Stimulated activated CD4-positive, alpha-beta T cell treated with anti-CD3 and anti-CD28 coated beads, Interleukin-12 subunit alpha, Interleukin-12 subunit beta, amount 100 ng/mL, for 24 hours (primary cell): ENCODE measurements at regions not wholly inside any gene's neighbourhood (a gene's known extent, or its start where the extent isn't known, plus 50 kb on each side); places are given as distances from the start of the nearest gene placed in this dataset.
"Not testable (repeated sequence)": the region's sequence is repeated elsewhere in the genome, so short reads cannot be mapped to it uniquely, and the experiment has no call there.

Source experiments
- DNase-seq, 2 experiments: peaks; one replicate each; pipeline ENCODE4 v3.0.0-alpha.2; 2020; ENCODE audit warnings: low read depth in 2 of 2

DNA sequence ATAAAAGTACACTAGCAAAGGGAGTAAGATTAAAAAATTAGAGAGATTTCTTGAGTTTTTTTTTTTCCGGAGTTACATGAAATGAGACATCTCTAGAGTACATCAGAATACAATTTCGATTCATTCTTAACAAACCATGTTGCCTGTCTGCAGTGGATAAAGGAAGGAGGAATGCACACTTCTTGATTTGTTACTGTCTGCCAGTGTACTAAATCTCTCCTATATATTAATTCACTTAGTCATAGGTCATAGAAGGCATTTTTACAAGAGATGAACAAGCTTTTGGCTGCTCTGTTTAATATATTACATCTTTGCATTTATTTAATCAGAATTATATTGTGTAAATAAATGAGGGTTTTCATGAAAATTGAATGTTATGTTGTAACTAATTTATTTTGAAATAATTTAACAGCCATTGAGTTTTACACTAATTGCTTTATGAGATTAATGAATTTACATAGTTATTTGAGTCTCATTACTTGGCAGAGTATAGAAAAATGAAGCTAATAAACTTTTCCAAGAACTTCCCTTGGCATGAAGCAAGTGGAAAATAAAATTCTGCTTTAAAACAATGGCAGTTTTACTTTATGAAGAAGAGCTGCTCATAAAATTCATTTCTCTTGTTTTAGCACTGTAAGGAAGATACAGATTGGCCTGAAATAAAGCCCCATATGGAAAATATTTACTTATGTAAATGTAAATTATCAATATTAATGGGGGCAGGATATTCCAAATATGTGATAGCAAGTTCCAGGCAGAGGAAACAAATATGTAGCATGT is 1284.7 kb downstream of the BRINP3 start:
- DNase-seq: no peak

GRCh38 chr1:189205863-189206262 is 1271.8 kb downstream of the BRINP3 start:
- DNase-seq: no peak

DNA sequence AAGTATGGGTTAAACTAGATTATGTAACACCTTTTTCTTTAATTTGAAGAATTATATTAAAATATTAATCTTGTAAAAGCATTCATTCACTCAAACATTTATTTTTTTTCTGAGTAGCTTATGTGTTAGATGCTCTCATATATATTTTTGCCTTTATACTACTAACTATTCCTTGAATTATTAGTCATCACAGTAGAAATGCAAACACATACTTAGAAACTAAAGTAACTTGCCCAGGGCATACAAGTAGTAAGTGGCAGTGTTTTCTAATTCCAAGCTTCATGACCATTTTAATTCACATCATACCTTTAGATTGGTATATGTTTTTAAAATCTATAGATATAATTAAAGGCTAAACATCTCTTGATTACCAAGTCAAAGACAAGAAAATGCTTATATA is 1271.0 kb downstream of the BRINP3 start:
- no peak for DNase-seq

GRCh38 chr1:189211742-189212141 is 1265.9 kb downstream of the BRINP3 start:
- no peak for DNase-seq

DNA sequence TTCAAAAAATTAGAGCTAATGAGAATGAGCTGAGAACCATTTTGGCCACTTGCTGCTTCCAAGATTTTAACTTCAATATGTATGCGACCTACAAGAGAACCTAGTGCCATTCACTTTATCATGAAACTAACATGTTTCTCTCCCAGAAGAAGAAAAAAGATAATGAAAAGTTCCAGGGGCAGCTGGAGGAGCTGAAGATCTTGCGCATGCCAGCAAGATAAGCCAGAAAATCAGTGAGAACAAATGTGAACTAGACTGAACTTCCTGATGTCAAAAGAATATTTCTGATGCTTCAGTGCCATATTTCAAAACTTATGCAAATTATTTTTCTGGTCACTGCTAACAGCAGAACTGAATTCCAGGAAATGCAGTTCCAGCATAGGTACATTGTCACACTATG is 1265.1 kb downstream of the BRINP3 start:
- no peak for DNase-seq

DNA sequence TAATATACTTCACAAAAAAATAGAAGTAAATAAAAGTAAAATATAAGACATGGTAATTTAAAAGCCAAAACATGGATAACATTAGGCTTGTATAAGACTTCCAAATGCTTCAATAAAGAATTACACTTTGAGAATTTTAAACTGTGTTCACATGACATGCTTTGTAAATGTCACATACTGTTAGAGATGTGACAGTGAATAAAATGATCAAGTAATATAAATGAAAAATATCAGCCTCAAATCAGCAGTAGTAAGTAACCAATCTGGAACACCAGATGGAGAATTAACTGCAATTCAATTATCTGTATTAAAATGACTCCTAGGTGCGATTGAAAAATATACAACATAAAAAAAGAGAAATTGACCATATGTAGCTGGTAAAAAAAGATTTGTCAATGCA is 1260.8 kb downstream of the BRINP3 start:
- no peak for DNase-seq

DNA sequence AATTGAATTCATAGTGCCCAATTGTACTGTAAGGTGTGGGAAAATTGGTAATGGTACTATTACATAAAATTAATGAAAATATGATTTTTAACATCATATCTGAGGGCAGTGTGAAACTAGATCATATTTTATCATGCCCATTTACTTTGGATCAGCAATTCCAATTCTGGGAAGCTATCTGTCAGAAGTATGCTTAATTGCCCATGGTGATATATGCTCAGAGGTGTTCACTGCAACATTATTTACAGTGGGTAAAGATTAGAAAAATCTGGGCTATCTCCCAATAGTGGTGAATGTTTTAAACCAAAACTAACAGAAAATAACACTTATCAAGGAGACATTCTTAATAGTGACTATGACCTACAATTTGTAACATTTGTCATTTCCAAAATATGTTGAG is 1260.0 kb downstream of the BRINP3 start:
- DNase-seq: no peak

- no peak for DNase-seq
These were observed 1256.9 kb downstream of the BRINP3 start for GRCh38 chr1:189220750-189221149.

DNA sequence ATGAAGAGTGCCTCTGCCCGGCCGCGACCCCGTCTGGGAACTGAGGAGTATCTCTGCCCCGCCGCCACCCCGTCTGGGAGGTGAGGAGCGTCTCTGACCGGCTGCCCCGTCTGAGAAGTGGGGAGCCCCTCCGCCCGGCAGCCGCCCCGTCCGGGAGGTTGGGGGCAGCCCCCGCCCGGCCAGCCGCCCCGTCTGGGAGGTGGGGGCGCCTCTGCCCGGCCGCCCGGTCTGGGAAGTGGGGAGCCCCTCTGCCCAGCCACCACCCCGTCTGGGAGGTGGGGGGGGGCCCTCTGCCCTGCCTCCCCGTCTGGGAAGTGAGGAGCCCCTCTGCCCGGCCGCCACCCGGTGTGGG is 1251.9 kb downstream of the BRINP3 start:
- not testable (repeated sequence) for DNase-seq

GRCh38 chr1:189226779-189227178 is 1250.9 kb downstream of the BRINP3 start:
- no peak for DNase-seq

GRCh38 chr1:189237008-189237407 is 1240.7 kb downstream of the BRINP3 start:
- DNase-seq: no peak

DNA sequence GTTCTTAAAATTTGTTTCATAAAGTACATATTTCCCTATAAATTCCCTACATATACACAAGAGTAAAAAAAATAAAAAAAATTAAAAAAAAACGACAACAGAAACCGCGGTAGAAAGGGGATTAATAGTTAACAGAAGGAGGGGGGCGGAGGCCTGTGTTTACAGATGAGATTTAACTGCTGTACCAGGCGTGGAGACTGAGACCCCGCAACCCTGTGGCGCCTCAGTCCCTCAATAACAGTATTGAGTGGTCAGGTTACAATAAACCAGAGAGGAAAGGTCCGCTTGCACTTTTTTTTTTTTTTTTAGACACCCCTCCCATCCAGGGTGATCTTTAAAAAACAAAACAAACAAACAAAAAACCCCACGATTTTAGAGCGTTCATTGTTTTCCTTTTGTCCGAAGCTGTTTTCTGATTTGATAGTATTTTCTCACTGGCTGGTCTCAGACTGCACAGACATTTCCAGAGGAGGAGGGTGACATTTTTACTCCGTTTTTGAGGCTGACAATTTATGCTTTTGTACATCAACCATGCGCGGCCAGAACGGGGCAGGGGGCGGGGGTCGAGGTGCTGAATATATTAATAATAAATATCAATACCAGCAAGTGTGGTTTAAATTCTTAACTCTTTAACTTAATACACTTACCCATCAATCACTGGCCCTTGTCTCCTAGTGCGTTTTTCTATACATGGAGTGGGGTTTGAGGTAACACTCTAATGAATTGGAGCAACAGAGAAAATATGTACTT is 1223.9 kb downstream of the BRINP3 start:
- no peak for DNase-seq

GRCh38 chr1:189261128-189261527 is 1216.5 kb downstream of the BRINP3 start:
- DNase-seq: not testable (repeated sequence)

GRCh38 chr1:189269011-189269410 is 1208.7 kb downstream of the BRINP3 start:
- no peak for DNase-seq

DNA sequence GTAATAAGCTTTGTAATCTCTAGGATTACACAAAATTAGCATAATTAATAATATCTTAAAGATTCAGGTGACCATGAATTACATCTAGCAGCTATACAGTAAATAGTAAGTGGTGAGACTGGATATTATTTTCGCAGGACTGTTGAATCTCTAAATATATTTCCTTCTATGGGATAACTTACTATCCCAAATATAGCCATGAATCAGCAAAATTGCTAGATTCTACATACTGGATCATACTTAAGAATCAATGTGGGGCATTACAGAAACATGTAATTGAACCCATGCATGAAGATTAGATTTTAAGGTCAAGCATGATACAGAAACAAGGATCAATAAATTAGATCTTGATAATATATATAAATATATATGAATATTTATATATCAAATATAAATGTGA is 1203.4 kb downstream of the BRINP3 start:
- DNase-seq: no peak

DNA sequence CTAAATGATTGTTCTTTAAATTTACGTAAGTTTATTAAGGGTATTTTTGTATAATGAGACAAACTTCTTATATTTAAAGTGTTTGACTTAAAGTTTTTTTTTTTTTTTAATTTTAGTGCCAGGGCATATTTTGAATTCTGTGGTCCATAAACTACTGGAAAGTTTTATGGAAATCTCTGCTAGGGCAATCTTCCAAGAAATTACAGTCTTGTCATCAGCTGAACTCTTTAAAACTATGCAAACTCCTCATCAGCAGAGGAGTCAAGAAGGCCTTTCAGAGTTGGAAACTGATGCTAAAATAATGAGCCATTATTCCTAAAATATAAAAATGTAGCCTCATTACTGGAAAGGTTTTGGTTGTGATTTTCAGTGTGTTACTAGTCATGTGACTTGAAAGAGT is 1201.9 kb downstream of the BRINP3 start:
- no peak for DNase-seq

DNA sequence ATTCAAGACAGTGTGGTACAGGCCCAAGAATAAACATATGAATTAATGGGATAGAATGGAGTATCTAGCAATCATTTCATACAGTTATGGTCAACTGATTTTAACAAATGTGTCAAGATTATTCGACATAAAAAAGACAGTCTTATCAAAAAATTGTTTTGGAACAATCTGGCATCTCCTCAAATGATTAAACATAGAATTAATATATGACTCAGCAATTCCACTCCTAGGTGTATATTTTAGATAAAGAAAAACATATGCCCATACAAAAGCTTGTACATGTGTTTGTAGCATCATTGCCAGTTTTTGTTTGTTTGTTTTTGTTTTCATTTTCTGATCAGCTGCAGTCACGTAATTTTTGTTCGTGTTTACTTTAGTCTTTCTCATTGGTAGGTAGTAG is 1188.3 kb downstream of the BRINP3 start:
- no peak for DNase-seq

GRCh38 chr1:189301235-189301634 is 1176.4 kb downstream of the BRINP3 start:
- DNase-seq: no peak

DNA sequence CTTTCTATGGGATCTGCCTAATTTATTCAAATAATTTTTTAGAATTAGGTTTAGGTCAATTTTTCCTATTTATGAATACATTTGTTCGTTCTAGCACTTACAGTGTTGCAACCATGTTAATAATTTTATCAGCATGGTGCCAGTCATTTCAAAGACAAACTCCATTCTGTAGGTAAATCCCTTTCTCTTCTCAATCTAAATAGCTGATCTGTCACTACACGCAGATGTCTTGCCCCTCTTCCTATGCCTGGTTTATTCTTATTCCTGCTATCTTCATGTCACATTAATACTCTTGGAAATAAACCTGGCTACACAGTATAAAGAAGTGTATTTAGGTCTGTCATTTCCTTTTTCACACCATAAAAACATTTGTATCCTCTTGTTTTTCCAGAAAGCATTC is 1172.4 kb downstream of the BRINP3 start:
- no peak for DNase-seq

- no peak for DNase-seq
These were observed 1165.7 kb downstream of the BRINP3 start for GRCh38 chr1:189311915-189312314.

GRCh38 chr1:189312499-189312898 is 1165.2 kb downstream of the BRINP3 start:
- no peak for DNase-seq

DNA sequence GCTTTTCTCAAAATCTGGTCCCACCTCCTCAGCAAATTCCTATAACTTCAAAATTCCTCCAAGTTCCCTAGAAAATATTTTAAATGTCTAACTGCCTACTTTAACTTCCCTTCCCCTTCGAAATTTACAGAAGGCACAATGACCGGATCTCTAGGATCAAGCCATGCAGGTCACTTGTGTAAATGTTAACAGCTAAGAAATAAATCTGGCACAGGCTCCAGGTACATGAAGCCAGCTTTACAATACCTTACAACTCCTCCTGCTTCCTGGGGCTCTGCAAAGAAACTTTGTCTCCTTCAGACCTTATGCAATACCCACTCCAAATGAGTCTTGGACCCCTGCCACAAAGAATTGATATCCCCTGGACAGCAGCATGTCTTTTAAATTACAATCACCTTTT is 1164.2 kb downstream of the BRINP3 start:
- DNase-seq: no peak
